TTC549 (cell line): ENCODE measurements at regions not wholly inside any gene's neighbourhood (a gene's known extent, or its start where the extent isn't known, plus 50 kb on each side); places are given as distances from the start of the nearest gene placed in this dataset.

Source experiments
- FAIRE-seq: peaks from 2 replicates; lab custom pipeline; 2012; peaks lifted over from hg19 to GRCh38; lab: Jason Lieb, UNC

- FAIRE-seq = no peak
These were observed 51.4 kb upstream of the SEC61G start for GRCh38 chr7:54810401-54810800.

- FAIRE-seq = no peak
These were observed 52.2 kb upstream of the SEC61G start for GRCh38 chr7:54811041-54811845.

GRCh38 chr7:54811846-54812254 lies 52.8 kb upstream of the SEC61G start:
- no peak for FAIRE-seq

GRCh38 chr7:54812756-54813322 lies 53.8 kb upstream of the SEC61G start:
- FAIRE-seq = no peak

GRCh38 chr7:54813398-54813797 lies 54.4 kb upstream of the SEC61G start:
- no peak for FAIRE-seq

- no peak for FAIRE-seq
These were observed 55.4 kb upstream of the SEC61G start for GRCh38 chr7:54814401-54814800.

- FAIRE-seq = no peak
These were observed 58.1 kb upstream of the SEC61G start for GRCh38 chr7:54817152-54817551.

- no peak for FAIRE-seq
These were observed 64.8 kb upstream of the SEC61G start for GRCh38 chr7:54823776-54824175.

- no peak for FAIRE-seq
These were observed 65.6 kb upstream of the SEC61G start for GRCh38 chr7:54824655-54825054.

- no peak for FAIRE-seq
These were observed 66.4 kb upstream of the SEC61G start for GRCh38 chr7:54825368-54825767.

GRCh38 chr7:54827734-54828133 lies 68.7 kb upstream of the SEC61G start:
- FAIRE-seq = no peak

GRCh38 chr7:54831046-54831643 lies 72.1 kb upstream of the SEC61G start:
- FAIRE-seq = no peak

GRCh38 chr7:54831644-54832095 lies 72.7 kb upstream of the SEC61G start:
- FAIRE-seq = no peak

- no peak for FAIRE-seq
These were observed 74.0 kb upstream of the SEC61G start for GRCh38 chr7:54833001-54833467.

GRCh38 chr7:54837168-54837567 lies 78.2 kb upstream of the SEC61G start:
- FAIRE-seq = no peak

GRCh38 chr7:54837761-54838160 lies 78.8 kb upstream of the SEC61G start:
- no peak for FAIRE-seq

- FAIRE-seq = no peak
These were observed 79.3 kb upstream of the SEC61G start for GRCh38 chr7:54838175-54838910.

GRCh38 chr7:54839575-54840213 lies 80.7 kb upstream of the SEC61G start:
- FAIRE-seq = no peak

GRCh38 chr7:54841772-54842697 lies 83.0 kb upstream of the SEC61G start:
- FAIRE-seq = no peak

- FAIRE-seq = no peak
These were observed 84.9 kb upstream of the SEC61G start for GRCh38 chr7:54843841-54844355.

- FAIRE-seq = no peak
These were observed 87.3 kb upstream of the SEC61G start for GRCh38 chr7:54846273-54846672.
